ENCODE measurements at regions not wholly inside any gene's neighbourhood (a gene's known extent, or its start where the extent isn't known, plus 50 kb on each side); places are given as distances from the start of the nearest gene placed in this dataset.

- Histone ChIP-seq H3K27ac (ENCODE audit: low read depth, low read length) (no peak overlapping the region), H2AFZ (ENCODE audit: low read depth, low read length, poor library complexity, severe bottlenecking) (no peak overlapping the region), H3K9me2 (ENCODE audit: insufficient read depth) (no peaks in the 10 kb centered on the region), H3K4me2 (ENCODE audit: low read length) (no peak overlapping the region), H4K20me1 (ENCODE audit: insufficient read depth) (no peaks in the 10 kb centered on the region), H3K79me2 (ENCODE audit: insufficient read depth, low read length) (no peaks in the 10 kb centered on the region), H3K36me3 (ENCODE audit: control insufficient read depth in 1 of 2, insufficient read depth in 2 of 2, low read length in 2 of 2) (no peaks in the 10 kb centered on the region), H3K4me3 (replicated peaks in 1 of 2; ENCODE audit: low read depth in 1 of 2, low read length in 2 of 2) (no peak overlapping the region), H3K9ac (ENCODE audit: low read length) (no peak overlapping the region), H3K9me3 (ENCODE audit: control insufficient read depth in 1 of 2, insufficient read depth in 1 of 2, low read depth in 1 of 2, low read length in 2 of 2) (no peaks in the 10 kb centered on the region), H3K27me3 (ENCODE audit: insufficient read depth, low read length) (0 out of 2 replicates have a peak, but pooled peaks cover 4% of the 10 kb centered on the region), H3K4me1 (ENCODE audit: control insufficient read depth in 1 of 2, insufficient read depth in 2 of 2, low read length in 2 of 2) (no peaks in the 10 kb centered on the region)
- intact Hi-C loops (cut with micrococcal nuclease), result no loop called here
- TF ChIP-seq ZFX (IDR thresholded peaks at IDR 0.05) (no peak), YY1 (IDR thresholded peaks at IDR 0.05; ENCODE audit: extremely low read depth, insufficient replicate concordance, low read depth, low read length) (no peak), ELF1 (IDR thresholded peaks at IDR 0.05; ENCODE audit: borderline replicate concordance, low read depth) (no peak), EZH2phosphoT487 (IDR thresholded peaks at IDR 0.05; ENCODE audit: borderline replicate concordance) (no peak), POLR2A (IDR thresholded peaks at IDR 0.05; ENCODE audit: borderline replicate concordance, extremely low read depth, insufficient read depth, insufficient read length) (no peak), ATF3 (IDR thresholded peaks at IDR 0.05) (no peak), EGR1 (IDR thresholded peaks at IDR 0.05; ENCODE audit: low read depth) (no peak), RAD21 (IDR thresholded peaks at IDR 0.05; ENCODE audit: low read depth) (no peak), ZBTB33 (IDR thresholded peaks at IDR 0.05; ENCODE audit: extremely low read depth, insufficient replicate concordance, low read length) (no peak), POLR2AphosphoS5 (IDR thresholded peaks at IDR 0.05; ENCODE audit: low read depth, low read length) (no peak), MAX (IDR thresholded peaks at IDR 0.05) (no peak), SIN3A (IDR thresholded peaks at IDR 0.05; ENCODE audit: low read depth) (no peak), CEBPB (IDR thresholded peaks at IDR 0.05; ENCODE audit: low read depth) (no peak), REST (IDR thresholded peaks at IDR 0.05; ENCODE audit: low read depth) (no peak), TCF7L2 (IDR thresholded peaks at IDR 0.05; ENCODE audit: borderline replicate concordance, extremely low read depth, insufficient read depth, insufficient read length) (no peak), ZNF274 (IDR thresholded peaks at IDR 0.05; ENCODE audit: low read depth, low read length) (no peak), CBX3 (IDR thresholded peaks at IDR 0.05; ENCODE audit: low read depth) (no peak), SRF (IDR thresholded peaks at IDR 0.05; ENCODE audit: low read depth) (no peak), SP1 (IDR thresholded peaks at IDR 0.05; ENCODE audit: low read depth) (no peak)
- TF ChIP-seq, protein P1, sequence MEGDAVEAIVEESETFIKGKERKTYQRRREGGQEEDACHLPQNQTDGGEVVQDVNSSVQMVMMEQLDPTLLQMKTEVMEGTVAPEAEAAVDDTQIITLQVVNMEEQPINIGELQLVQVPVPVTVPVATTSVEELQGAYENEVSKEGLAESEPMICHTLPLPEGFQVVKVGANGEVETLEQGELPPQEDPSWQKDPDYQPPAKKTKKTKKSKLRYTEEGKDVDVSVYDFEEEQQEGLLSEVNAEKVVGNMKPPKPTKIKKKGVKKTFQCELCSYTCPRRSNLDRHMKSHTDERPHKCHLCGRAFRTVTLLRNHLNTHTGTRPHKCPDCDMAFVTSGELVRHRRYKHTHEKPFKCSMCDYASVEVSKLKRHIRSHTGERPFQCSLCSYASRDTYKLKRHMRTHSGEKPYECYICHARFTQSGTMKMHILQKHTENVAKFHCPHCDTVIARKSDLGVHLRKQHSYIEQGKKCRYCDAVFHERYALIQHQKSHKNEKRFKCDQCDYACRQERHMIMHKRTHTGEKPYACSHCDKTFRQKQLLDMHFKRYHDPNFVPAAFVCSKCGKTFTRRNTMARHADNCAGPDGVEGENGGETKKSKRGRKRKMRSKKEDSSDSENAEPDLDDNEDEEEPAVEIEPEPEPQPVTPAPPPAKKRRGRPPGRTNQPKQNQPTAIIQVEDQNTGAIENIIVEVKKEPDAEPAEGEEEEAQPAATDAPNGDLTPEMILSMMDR (IDR thresholded peaks at IDR 0.05 in 2 of 3, conservative IDR thresholded peaks at IDR 0.05 in 1 of 3; ENCODE audit: borderline replicate concordance in 1 of 3, insufficient read depth in 1 of 3, low read depth in 2 of 3, low read length in 2 of 3), result no peak
- DNase-seq (ENCODE audit: low read depth, low spot score) (no peak), ATAC-seq (no peak)
- ChIA-PET RAD21 (ENCODE audit: low non-redundant PET in 1 of 2, low total read pairs in 2 of 2, uncharacterized antibody in 2 of 2, unreplicated experiment in 2 of 2) (no interaction called here), CTCF (no interaction called here), POLR2A (no interaction called here)
- no TSS peak for BruUV-seq (replicated peaks)
Observed at GRCh38 chr4:152209772-152210493, 326.0 kb downstream of the FBXW7 start.
